ENCODE measurements at regions not wholly inside any gene's neighbourhood (a gene's known extent, or its start where the extent isn't known, plus 50 kb on each side); places are given as distances from the start of the nearest gene placed in this dataset.
"Not testable (repeated sequence)": the region's sequence is repeated elsewhere in the genome, so short reads cannot be mapped to it uniquely, and the experiment has no call there.

- no peak for DNase-seq (ENCODE audit: low read depth)
Measured at GRCh38 chr21:35525443-35525842, 476.3 kb upstream of the RUNX1 start.

GRCh38 chr21:35521852-35522505, 472.9 kb upstream of the RUNX1 start:
- DNase-seq (ENCODE audit: low read depth): no peak

GRCh38 chr21:35521293-35521692, 472.2 kb upstream of the RUNX1 start:
- DNase-seq (ENCODE audit: low read depth): no peak

- DNase-seq (ENCODE audit: low read depth): no peak
Measured at GRCh38 chr21:35520856-35521255, 471.8 kb upstream of the RUNX1 start.

- DNase-seq (ENCODE audit: low read depth): no peak
Measured at GRCh38 chr21:35520302-35520701, 471.2 kb upstream of the RUNX1 start.

- no peak for DNase-seq (ENCODE audit: low read depth)
Measured at GRCh38 chr21:35517865-35518264, 468.8 kb upstream of the RUNX1 start.

- DNase-seq (ENCODE audit: low read depth): not testable (repeated sequence)
Measured at GRCh38 chr21:35516292-35516691, 467.2 kb upstream of the RUNX1 start.

GRCh38 chr21:35512346-35512745, 463.2 kb upstream of the RUNX1 start:
- peak; percentile 23 for DNase-seq (ENCODE audit: low read depth)

- DNase-seq (ENCODE audit: low read depth): peak; percentile 20
Measured at GRCh38 chr21:35511696-35512162, 462.6 kb upstream of the RUNX1 start.

GRCh38 chr21:35510957-35511695, 462.0 kb upstream of the RUNX1 start:
- peak; percentile 29 for DNase-seq (ENCODE audit: low read depth)

GRCh38 chr21:35510294-35510693, 461.2 kb upstream of the RUNX1 start:
- DNase-seq (ENCODE audit: low read depth): no peak

- DNase-seq (ENCODE audit: low read depth): no peak
Measured at GRCh38 chr21:35509001-35509704, 460.1 kb upstream of the RUNX1 start.

GRCh38 chr21:35508139-35508888, 459.2 kb upstream of the RUNX1 start:
- peak; percentile 82 for DNase-seq (ENCODE audit: low read depth)

GRCh38 chr21:35507181-35507759, 458.2 kb upstream of the RUNX1 start:
- no peak for DNase-seq (ENCODE audit: low read depth)

GRCh38 chr21:35506771-35507170, 457.7 kb upstream of the RUNX1 start:
- DNase-seq (ENCODE audit: low read depth): no peak

GRCh38 chr21:35506352-35506751, 457.2 kb upstream of the RUNX1 start:
- DNase-seq (ENCODE audit: low read depth): no peak

GRCh38 chr21:35504951-35505466, 455.9 kb upstream of the RUNX1 start:
- DNase-seq (ENCODE audit: low read depth): no peak

- no peak for DNase-seq (ENCODE audit: low read depth)
Measured at GRCh38 chr21:35504277-35504676, 455.2 kb upstream of the RUNX1 start.

GRCh38 chr21:35503671-35504070, 454.6 kb upstream of the RUNX1 start:
- peak; percentile 33 for DNase-seq (ENCODE audit: low read depth)

GRCh38 chr21:35502821-35503220, 453.7 kb upstream of the RUNX1 start:
- no peak for DNase-seq (ENCODE audit: low read depth)

- not testable (repeated sequence) for DNase-seq (ENCODE audit: low read depth)
Measured at GRCh38 chr21:35497522-35497921, 448.4 kb upstream of the RUNX1 start.
